Central memory CD8-positive, alpha-beta T cell (primary cell): ENCODE measurements at regions not wholly inside any gene's neighbourhood (a gene's known extent, or its start where the extent isn't known, plus 50 kb on each side); places are given as distances from the start of the nearest gene placed in this dataset.
"Not testable (repeated sequence)": the region's sequence is repeated elsewhere in the genome, so short reads cannot be mapped to it uniquely, and the experiment has no call there.

ENCODE experiments used
- ATAC-seq: fragments of 150-1000 bp; cut with Tn5 transposase; replicated peaks from 2 replicates; pipeline ENCODE4 v1.10.0; 2022; ENCODE audit warnings: mild to moderate bottlenecking, moderate FRiP score, moderate number of reproducible peaks; ENCODE audit not compliant: poor library complexity, severe bottlenecking; ENCODE audit errors: extremely low read depth
- DNase-seq, 2 donors: peaks; one replicate each; pipeline ENCODE4 v3.0.0; 2021; ENCODE audit warnings: low spot score in 2 of 2
- H3K27ac Mint-ChIP-seq: one replicate; pipeline ENCODE4 v1.8.0; 2022; ENCODE audit warnings: low read depth, mild to moderate bottlenecking, moderate library complexity, mixed read lengths
- H3K27me3 Mint-ChIP-seq: one replicate; pipeline ENCODE4 v1.8.0; 2022; ENCODE audit warnings: mixed read lengths
- H3K36me3 Mint-ChIP-seq: one replicate; pipeline ENCODE4 v1.8.0; 2022; ENCODE audit warnings: mild to moderate bottlenecking, moderate library complexity, mixed read lengths; ENCODE audit not compliant: insufficient read depth
- H3K4me1 Mint-ChIP-seq: one replicate; pipeline ENCODE4 v1.8.0; 2022; ENCODE audit warnings: mixed read lengths
- H3K4me3 Mint-ChIP-seq: one replicate; pipeline ENCODE4 v1.8.0; 2022; ENCODE audit warnings: mild to moderate bottlenecking, moderate library complexity, mixed read lengths
- H3K9me3 Mint-ChIP-seq: one replicate; pipeline ENCODE4 v1.8.0; 2022; ENCODE audit warnings: mixed read lengths

DNA sequence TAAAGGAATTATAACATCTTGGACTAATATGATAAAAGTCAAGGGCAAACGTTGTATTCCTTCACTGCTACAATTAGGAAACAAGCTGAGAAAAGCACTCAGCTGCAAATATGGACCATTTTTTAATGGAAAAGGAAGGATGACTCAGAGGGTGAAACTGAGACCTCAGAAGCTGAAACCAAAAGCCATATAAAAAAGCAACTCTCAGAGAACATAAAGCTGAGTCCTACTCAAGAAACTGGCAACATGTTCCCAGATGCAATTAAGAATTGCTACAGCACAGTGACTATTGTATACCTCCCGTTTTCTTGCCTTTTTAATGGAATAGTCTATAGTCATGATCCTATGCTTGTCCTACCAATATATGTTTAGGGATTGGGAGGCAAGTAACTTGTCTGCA, 1106.4 kb upstream of the INTU start:
- no peak overlapping the region for H3K27ac Mint-ChIP-seq
- ATAC-seq: no peak
- H3K4me3 Mint-ChIP-seq: no peak overlapping the region
- DNase-seq: no peak
- H3K36me3 Mint-ChIP-seq: no peaks in the 10 kb centered on the region
- peaks cover 11% of the 10 kb centered on the region for H3K9me3 Mint-ChIP-seq
- no peaks in the 10 kb centered on the region for H3K4me1 Mint-ChIP-seq
- no peaks in the 10 kb centered on the region for H3K27me3 Mint-ChIP-seq

DNA sequence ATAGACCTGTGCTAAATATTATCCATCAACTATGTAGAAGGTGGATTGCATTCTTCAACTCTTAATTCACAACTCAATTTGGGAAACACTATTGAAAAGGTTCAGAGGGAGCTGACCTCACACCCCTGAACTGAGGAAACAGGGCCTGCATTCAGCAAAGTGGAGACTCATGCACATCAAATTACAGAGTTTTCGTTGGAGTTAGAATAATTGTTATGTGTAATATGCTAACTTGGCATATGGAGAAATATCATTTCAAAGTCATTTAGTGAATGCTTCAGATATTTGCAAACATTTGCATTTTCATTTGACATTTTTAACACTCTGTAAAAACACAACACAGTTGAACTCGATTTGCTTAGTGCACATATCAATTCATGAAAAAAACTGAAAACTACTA, 1102.8 kb upstream of the INTU start:
- no peaks in the 10 kb centered on the region for H3K4me1 Mint-ChIP-seq
- H3K27me3 Mint-ChIP-seq: no peaks in the 10 kb centered on the region
- no peak for DNase-seq
- no peak overlapping the region for H3K4me3 Mint-ChIP-seq
- peaks cover 11% of the 10 kb centered on the region for H3K9me3 Mint-ChIP-seq
- H3K27ac Mint-ChIP-seq: no peak overlapping the region
- no peak for ATAC-seq
- no peaks in the 10 kb centered on the region for H3K36me3 Mint-ChIP-seq

DNA sequence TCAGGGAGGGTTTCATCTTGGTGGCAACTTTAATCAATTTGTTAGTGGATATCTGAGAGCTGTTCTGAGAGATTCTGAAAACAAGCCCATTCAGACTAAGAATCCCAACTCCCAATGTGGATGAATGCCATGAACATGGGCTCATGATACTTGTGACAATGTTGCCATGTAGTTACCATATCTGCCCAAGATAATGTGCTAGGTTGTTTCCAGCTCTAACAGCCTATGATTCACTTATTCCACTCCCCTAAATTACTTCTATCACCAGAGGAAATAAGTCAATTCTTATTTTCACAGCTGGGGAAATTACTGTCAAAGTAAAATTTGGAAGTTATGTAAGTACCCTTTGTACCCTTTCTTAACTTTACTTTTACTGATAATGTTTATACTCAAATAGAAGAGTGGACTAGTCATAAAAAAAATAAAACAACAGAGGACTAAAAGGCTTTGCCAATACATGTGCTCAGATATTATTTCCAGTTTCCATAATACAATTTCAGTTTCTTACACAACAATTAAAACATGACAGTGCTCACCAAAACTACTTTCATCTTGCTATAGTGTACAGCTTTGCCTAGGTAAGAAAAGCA, 1101.7 kb upstream of the INTU start:
- Mint-ChIP-seq H3K4me1 (no peaks in the 10 kb centered on the region), H3K27ac (no peak overlapping the region), H3K4me3 (no peak overlapping the region), H3K27me3 (no peaks in the 10 kb centered on the region), H3K36me3 (no peaks in the 10 kb centered on the region), H3K9me3 (peaks cover 10% of the 10 kb centered on the region)
- DNase-seq: no peak
- no peak for ATAC-seq

DNA sequence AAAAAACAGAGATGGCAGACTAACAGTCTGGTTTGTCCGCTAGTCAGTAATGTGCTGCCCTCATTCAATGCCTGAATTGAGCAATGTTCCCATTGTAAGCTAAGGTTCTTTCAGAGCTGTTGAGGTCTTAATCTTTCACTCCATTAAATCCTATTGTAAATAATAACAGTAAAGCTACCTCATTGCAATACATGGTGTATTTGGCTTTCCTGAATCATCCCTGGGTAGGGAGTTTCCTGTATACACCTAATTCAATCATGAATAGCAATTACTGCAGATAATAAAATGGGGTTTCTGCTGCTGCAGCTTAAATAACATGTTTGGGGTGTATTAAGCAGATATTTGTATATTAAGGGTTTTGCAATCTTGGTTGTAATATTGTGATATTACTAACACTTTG, 1100.2 kb upstream of the INTU start:
- no peaks in the 10 kb centered on the region for H3K4me1 Mint-ChIP-seq
- H3K9me3 Mint-ChIP-seq: peaks cover 5% of the 10 kb centered on the region
- no peaks in the 10 kb centered on the region for H3K27me3 Mint-ChIP-seq
- H3K36me3 Mint-ChIP-seq: no peaks in the 10 kb centered on the region
- H3K4me3 Mint-ChIP-seq: no peak overlapping the region
- DNase-seq (no peak), ATAC-seq (no peak)
- no peak overlapping the region for H3K27ac Mint-ChIP-seq

DNA sequence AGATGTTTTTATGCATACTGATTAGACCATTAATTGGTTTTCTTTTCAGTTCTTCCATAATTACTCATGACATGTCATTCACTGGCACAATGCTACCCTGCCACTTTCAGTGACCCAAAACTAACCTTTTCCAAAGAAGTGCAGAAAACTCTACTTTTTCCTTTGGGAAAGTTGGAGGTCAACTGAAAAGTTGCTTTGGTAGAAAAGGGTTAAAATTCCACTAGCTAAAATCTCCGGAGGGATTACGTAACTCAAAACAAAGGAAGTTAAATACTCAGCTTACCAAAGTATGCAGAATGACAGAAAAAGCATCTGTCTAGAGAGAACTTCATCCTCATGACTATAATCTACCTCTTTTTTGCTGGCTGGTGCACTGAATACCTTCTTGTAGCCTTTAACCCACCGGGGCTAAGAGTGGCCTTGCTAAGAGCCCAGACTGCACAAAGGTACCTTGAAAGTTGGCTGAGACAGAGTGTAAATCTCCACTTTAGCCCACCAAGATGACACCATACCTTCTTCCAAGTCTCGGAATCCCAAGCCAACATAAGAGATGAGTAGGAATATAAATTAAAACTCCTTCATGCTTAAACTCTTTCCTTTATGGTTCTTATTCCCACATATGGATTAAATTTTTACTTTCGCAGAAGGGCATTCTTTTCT, 1099.5 kb upstream of the INTU start:
- ATAC-seq (no peak), DNase-seq (no peak)

DNA sequence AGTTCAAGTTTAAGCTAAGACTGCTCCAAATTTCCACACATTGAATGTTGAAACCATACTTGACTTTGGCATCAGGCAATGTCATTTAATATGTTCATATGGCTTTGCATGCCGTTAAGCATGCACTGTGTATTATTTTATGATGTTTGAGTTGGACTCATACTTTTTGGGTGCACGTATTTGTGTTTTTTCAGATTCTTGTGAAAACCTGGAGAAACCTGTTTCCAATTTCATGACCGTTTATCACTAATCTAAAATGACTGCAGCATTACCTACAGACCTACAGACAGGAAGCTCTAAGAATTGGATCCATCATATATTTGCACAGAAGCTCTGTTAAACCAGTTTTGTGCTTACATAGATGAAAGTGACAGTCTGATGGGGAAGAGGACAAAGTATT, 1093.0 kb upstream of the INTU start:
- DNase-seq: no peak
- Mint-ChIP-seq H3K36me3 (peaks cover 2% of the 10 kb centered on the region), H3K4me3 (no peak overlapping the region), H3K27ac (no peak overlapping the region), H3K4me1 (no peaks in the 10 kb centered on the region), H3K9me3 (peaks cover 31% of the 10 kb centered on the region), H3K27me3 (no peaks in the 10 kb centered on the region)
- ATAC-seq: no peak

More for the DNA sequence above, 1099.5 kb upstream of the INTU start:
- no peaks in the 10 kb centered on the region for H3K36me3 Mint-ChIP-seq
- H3K4me1 Mint-ChIP-seq: no peaks in the 10 kb centered on the region
- H3K9me3 Mint-ChIP-seq: peaks cover 12% of the 10 kb centered on the region
- H3K4me3 Mint-ChIP-seq: no peak overlapping the region
- no peaks in the 10 kb centered on the region for H3K27me3 Mint-ChIP-seq
- H3K27ac Mint-ChIP-seq: no peak overlapping the region

DNA sequence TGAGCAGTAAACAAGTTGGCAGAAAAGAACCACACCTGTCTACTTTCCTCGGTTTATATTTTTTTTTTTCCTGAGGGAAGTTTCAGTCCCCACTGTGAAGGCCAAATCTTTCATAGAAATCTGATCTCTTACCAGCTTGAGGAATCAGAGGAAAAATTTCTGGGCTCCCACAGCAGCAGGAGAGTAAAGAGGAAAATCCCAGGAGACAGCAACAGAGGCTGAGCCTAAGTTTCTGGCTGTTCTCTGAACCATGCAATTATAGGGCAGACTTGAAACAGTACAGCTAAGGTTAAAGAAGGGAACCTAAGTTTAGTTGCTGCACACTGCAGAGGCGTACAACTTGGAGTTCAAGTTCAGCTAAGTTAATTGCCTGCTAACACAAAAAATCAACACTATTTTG, 1090.9 kb upstream of the INTU start:
- Mint-ChIP-seq H3K4me3 (no peak overlapping the region), H3K27ac (no peak overlapping the region), H3K27me3 (no peaks in the 10 kb centered on the region), H3K36me3 (peaks cover 2% of the 10 kb centered on the region), H3K4me1 (no peaks in the 10 kb centered on the region), H3K9me3 (peaks cover 32% of the 10 kb centered on the region)
- no peak for ATAC-seq
- DNase-seq: no peak

DNA sequence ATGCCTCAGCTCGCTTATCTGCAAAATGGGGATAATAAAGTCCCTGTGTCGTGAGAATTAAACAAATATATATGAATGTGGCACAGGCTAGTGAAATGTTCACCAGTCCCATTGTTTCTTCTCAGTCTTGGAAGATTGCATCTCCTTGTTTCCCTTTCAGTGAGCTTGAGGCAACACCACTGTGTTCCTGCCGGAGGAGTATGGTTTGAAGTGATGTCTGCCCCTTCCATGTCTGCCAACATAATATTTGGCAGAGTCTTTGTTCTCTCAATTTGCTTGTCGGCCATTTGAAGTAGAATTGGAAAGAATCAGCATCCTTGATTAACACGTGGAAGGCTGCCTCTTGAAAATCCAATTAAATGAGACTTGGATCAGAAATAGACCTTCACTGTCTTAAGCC, 1088.5 kb upstream of the INTU start:
- H3K9me3 Mint-ChIP-seq: peaks cover 27% of the 10 kb centered on the region
- DNase-seq (no peak), ATAC-seq (no peak)
- H3K36me3 Mint-ChIP-seq: peaks cover 2% of the 10 kb centered on the region
- H3K27ac Mint-ChIP-seq: no peak overlapping the region
- H3K4me1 Mint-ChIP-seq: no peaks in the 10 kb centered on the region
- H3K27me3 Mint-ChIP-seq: no peaks in the 10 kb centered on the region
- H3K4me3 Mint-ChIP-seq: no peak overlapping the region

DNA sequence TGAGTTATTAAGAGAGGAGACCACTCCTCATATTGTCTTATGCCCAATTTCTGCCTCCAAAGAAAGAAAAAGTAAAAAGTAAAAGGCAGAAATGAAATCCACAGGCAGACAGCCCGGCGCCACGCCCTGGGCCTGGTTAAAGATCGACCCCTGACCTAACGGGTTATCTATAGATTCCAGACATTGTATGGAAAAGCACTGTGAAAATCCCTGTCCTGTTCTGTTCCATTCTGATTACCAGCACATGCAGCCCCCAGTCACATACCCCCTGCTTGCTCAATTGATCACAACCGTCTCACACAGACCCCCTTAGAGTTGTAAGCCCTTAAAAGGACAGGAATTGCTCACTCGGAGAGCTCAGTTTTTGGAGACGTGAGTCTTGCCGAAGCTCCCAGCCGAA, 1086.6 kb upstream of the INTU start:
- H3K4me1 Mint-ChIP-seq, H3K36me3 Mint-ChIP-seq, H3K4me3 Mint-ChIP-seq, H3K27ac Mint-ChIP-seq, H3K27me3 Mint-ChIP-seq, DNase-seq, ATAC-seq: not testable (repeated sequence)
- peaks cover 27% of the 10 kb centered on the region for H3K9me3 Mint-ChIP-seq

DNA sequence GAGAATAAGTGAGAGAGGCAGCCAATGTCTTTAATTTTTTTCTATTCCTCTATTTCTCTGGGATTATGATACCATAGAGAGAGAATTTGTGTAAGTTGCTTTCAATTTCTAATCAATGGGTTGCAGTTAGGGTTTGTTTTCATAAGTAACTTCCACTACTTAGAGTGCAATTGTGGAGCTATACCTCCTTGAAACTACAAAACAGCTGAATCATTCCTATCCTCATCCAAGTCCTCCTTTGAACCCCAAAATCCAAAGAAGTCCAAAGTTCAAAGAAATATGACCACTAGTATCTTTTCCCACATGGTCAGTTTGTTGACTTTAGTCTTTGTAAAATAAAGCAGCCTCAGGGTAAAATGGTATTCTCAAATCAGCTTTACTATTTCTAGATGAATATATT, 1085.4 kb upstream of the INTU start:
- Mint-ChIP-seq H3K36me3 (peaks cover 2% of the 10 kb centered on the region), H3K4me1 (no peaks in the 10 kb centered on the region), H3K4me3 (no peak overlapping the region), H3K27ac (no peak overlapping the region), H3K9me3 (peaks cover 17% of the 10 kb centered on the region), H3K27me3 (no peaks in the 10 kb centered on the region)
- no peak for ATAC-seq
- DNase-seq: no peak

DNA sequence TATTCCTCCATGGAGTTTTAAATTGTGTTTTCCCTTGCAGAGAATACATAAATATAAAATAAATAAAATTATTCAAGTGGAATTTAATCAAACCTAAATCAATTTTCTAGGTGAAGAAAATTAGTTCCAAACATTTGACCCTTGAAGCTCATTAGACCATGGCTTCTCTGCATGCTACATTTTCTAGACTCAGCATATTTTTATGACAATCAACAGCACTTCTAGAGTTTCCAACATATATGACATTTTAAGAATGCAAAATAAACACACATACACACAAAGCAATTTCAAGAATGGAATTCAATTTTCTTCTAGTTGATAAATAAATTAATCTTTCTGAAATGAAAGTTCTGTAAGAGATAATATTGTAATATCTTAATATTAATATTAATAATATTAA, 1083.9 kb upstream of the INTU start:
- H3K4me3 Mint-ChIP-seq: no peak overlapping the region
- no peaks in the 10 kb centered on the region for H3K4me1 Mint-ChIP-seq
- no peak for ATAC-seq

DNA sequence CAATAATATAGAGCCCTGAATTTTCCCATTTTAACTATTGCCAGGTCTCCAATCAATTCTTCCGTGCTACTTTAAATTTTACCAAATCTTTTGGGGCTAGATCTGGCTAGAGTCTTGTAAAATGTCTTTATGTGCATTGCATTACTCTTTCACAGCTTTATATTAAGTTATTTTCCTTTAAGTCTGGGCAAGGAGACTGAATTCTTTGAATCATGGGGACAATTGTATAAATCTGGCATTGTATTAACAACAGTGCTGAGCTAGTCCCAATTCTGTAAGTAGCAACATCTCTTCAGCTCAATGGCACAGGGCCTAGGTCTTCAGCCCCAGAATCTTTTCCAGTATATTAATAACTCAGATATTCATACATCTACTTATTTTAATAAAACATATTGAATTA, 1080.4 kb upstream of the INTU start:
- H3K27me3 Mint-ChIP-seq: no peaks in the 10 kb centered on the region
- ATAC-seq (no peak), DNase-seq (no peak)
- no peaks in the 10 kb centered on the region for H3K36me3 Mint-ChIP-seq
- no peaks in the 10 kb centered on the region for H3K4me1 Mint-ChIP-seq
- H3K27ac Mint-ChIP-seq: no peak overlapping the region
- no peak overlapping the region for H3K4me3 Mint-ChIP-seq
- H3K9me3 Mint-ChIP-seq: peaks cover 9% of the 10 kb centered on the region

More for the DNA sequence above, 1083.9 kb upstream of the INTU start:
- Mint-ChIP-seq H3K36me3 (no peaks in the 10 kb centered on the region), H3K27ac (no peak overlapping the region), H3K9me3 (peaks cover 9% of the 10 kb centered on the region), H3K27me3 (no peaks in the 10 kb centered on the region)
- no peak for DNase-seq

DNA sequence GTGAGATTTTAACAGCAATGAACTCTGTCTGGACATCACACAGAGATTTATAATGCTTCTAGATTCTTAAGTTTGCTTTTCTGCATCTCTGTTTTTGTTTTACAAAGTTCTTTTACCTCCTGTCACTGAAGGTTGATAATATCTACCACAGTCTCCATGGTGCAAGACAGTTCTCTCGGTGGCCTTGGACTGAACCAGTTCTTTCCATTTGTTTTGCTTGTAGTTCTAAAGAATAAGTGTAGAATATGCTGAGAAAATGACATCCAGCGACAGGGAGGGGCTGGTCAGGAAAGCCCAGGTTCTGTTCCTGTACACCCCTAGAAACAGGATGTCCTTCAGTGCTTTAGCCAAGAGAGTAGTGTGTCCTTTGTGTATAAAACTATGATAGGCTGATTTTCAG, 1079.5 kb upstream of the INTU start:
- ATAC-seq (no peak), DNase-seq (no peak)
- no peaks in the 10 kb centered on the region for H3K36me3 Mint-ChIP-seq
- peaks cover 9% of the 10 kb centered on the region for H3K9me3 Mint-ChIP-seq
- H3K4me1 Mint-ChIP-seq: no peaks in the 10 kb centered on the region
- H3K27me3 Mint-ChIP-seq: no peaks in the 10 kb centered on the region
- no peak overlapping the region for H3K4me3 Mint-ChIP-seq
- no peak overlapping the region for H3K27ac Mint-ChIP-seq
